HCT116 (cell line): ENCODE measurements at regions not wholly inside any gene's neighbourhood (a gene's known extent, or its start where the extent isn't known, plus 50 kb on each side); places are given as distances from the start of the nearest gene placed in this dataset.

Source experiments
- ATAC-seq: fragments of 200-7000 bp; cut with Tn5 transposase; 2 replicates; pipeline ENCODE4 v1.9.1; 2020; ENCODE audit warnings: mild to moderate bottlenecking, moderate library complexity
- BruUV-seq: library from RNA; stranded (reverse); fragments of 400-500 nt; replicated peaks from 2 replicates; lab custom pipeline; 2021; lab: Mats Ljungman, UMichigan
- CTCF ChIA-PET: fragments of 300-600 bp; sonication (Branson Sonifier 250); formaldehyde crosslinking; loops from one replicate; lab custom pipeline; 2021; ENCODE audit warnings: antibody characterized with exemption; lab: Charles Lee
- POLR2A ChIA-PET: fragments of 300-600, 350-600 bp; sonication (Branson Sonifier 250); formaldehyde crosslinking; loops from one replicate; lab custom pipeline; 2021; ENCODE audit warnings: antibody characterized with exemption; lab: Charles Lee
- RAD21 ChIA-PET, 2 experiments: fragments of 300-600 bp; sonication (Branson Sonifier 250); formaldehyde crosslinking; loops; one replicate each; lab custom pipeline; 2023; ENCODE audit warnings: low total read pairs in 2 of 2; ENCODE audit not compliant: uncharacterized antibody in 2 of 2, unreplicated experiment in 2 of 2, low non-redundant PET in 1 of 2; lab: Charles Lee
- DNase-seq: peaks from one replicate; pipeline ENCODE4 v3.0.0-alpha.2; 2010; ENCODE audit warnings: low read depth, low spot score
- H2AFZ ChIP-seq: fragments of 200-600 bp; shearing (Covaris generic), sonication (generic); 2 replicates; pipeline ENCODE4 v1.6.1; 2017; ENCODE audit warnings: low read depth, mixed run types, mixed read lengths, antibody characterized with exemption, low read length; ENCODE audit not compliant: poor library complexity, severe bottlenecking
- H3K27ac ChIP-seq: 2 replicates; pipeline ENCODE4 v1.5.1; 2012; ENCODE audit warnings: low read depth, low read length
- H3K27me3 ChIP-seq: fragments of 200-600 bp; sonication (generic); 2 replicates; pipeline ENCODE4 v1.6.1; 2016; ENCODE audit warnings: mixed run types, low read length, mixed read lengths; ENCODE audit not compliant: insufficient read depth
- H3K36me3 ChIP-seq, 2 experiments: fragments of 200-500 bp in 1 of 2; fragments of 200-600 bp in 1 of 2; sonication (Bioruptor generic) in 1 of 2; sonication (generic) in 1 of 2; 2 replicates each; pipeline versions ENCODE4 v1.5.1 to v1.6.1; 2014 to 2016; ENCODE audit warnings: low read length in 2 of 2, inconsistent platforms in 1 of 2, mixed read lengths in 1 of 2, mixed run types in 1 of 2; ENCODE audit not compliant: insufficient read depth in 2 of 2, control insufficient read depth in 1 of 2
- H3K4me1 ChIP-seq, 2 experiments: fragments of 200-600 bp in 1 of 2; sonication (generic) in 1 of 2; 2 replicates each; pipeline versions ENCODE4 v1.5.1 to v1.6.1; 2012 to 2017; ENCODE audit warnings: low read length in 2 of 2, inconsistent platforms in 1 of 2, mild to moderate bottlenecking in 1 of 2, mixed read lengths in 1 of 2, mixed run types in 1 of 2, moderate library complexity in 1 of 2; ENCODE audit not compliant: insufficient read depth in 2 of 2, control insufficient read depth in 1 of 2
- H3K4me2 ChIP-seq: fragments of 200-600 bp; sonication (generic); 2 replicates; pipeline ENCODE4 v1.6.1; 2017; ENCODE audit warnings: mixed run types, low read length, mixed read lengths
- H3K4me3 ChIP-seq, 2 experiments: fragments of 200-600 bp in 1 of 2; sonication (generic) in 1 of 2; replicated peaks in 1 of 2; 2 replicates each; pipeline ENCODE4 v1.5.1; 2011 to 2016; ENCODE audit warnings: low read length in 2 of 2, control low read depth in 1 of 2, low read depth in 1 of 2, mild to moderate bottlenecking in 1 of 2, mixed read lengths in 1 of 2, mixed run types in 1 of 2
- H3K79me2 ChIP-seq: fragments of 200-600 bp; sonication (generic); 2 replicates; pipeline ENCODE4 v1.6.1; 2017; ENCODE audit warnings: mild to moderate bottlenecking, mixed run types, low read length, moderate library complexity, mixed read lengths; ENCODE audit not compliant: insufficient read depth
- H3K9ac ChIP-seq: fragments of 200-600 bp; sonication (generic); 2 replicates; pipeline ENCODE4 v1.6.1; 2016; ENCODE audit warnings: low read length, mixed read lengths
- H3K9me2 ChIP-seq: fragments of 200-600 bp; sonication (generic), shearing (Covaris generic); 2 replicates; pipeline ENCODE4 v1.6.1; 2017; ENCODE audit warnings: mixed run types, mild to moderate bottlenecking, moderate library complexity; ENCODE audit not compliant: insufficient read depth
- H3K9me3 ChIP-seq, 2 experiments: fragments of 200-500 bp in 1 of 2; fragments of 200-600 bp in 1 of 2; sonication (Bioruptor generic) in 1 of 2; sonication (generic) in 1 of 2; 2 replicates each; pipeline ENCODE4 v1.6.1; 2014 to 2017; ENCODE audit warnings: low read length in 2 of 2, mixed read lengths in 2 of 2, inconsistent platforms in 1 of 2, low read depth in 1 of 2, mild to moderate bottlenecking in 1 of 2, mixed run types in 1 of 2, moderate library complexity in 1 of 2; ENCODE audit not compliant: control insufficient read depth in 1 of 2, insufficient read depth in 1 of 2
- H4K20me1 ChIP-seq: fragments of 200-600 bp; sonication (generic), shearing (Covaris generic); 2 replicates; pipeline ENCODE4 v1.6.1; 2017; ENCODE audit warnings: mixed run types, mild to moderate bottlenecking, moderate library complexity; ENCODE audit not compliant: insufficient read depth
- ATF3 ChIP-seq: IDR thresholded peaks from 2 replicates; pipeline ENCODE4 v1.6.1; 2012
- CBX3 ChIP-seq: IDR thresholded peaks from 2 replicates; pipeline ENCODE4 v1.6.1; 2012; ENCODE audit warnings: low read depth
- CEBPB ChIP-seq: IDR thresholded peaks from 2 replicates; pipeline ENCODE4 v1.6.1; 2012; ENCODE audit warnings: low read depth
- CTCF ChIP-seq, 3 experiments: fragments of 200-600 bp in 1 of 3; sonication (generic) in 1 of 3; IDR thresholded peaks in 2 of 3; conservative IDR thresholded peaks in 1 of 3; 2 replicates each; pipeline ENCODE4 v1.5.1; 2012 to 2017; ENCODE audit warnings: low read depth in 2 of 3, low read length in 2 of 3, antibody characterized with exemption in 1 of 3, borderline replicate concordance in 1 of 3, control low read depth in 1 of 3, mild to moderate bottlenecking in 1 of 3, mixed read lengths in 1 of 3, mixed run types in 1 of 3, moderate library complexity in 1 of 3; ENCODE audit not compliant: insufficient read depth in 1 of 3
- EGR1 ChIP-seq: IDR thresholded peaks from 2 replicates; pipeline ENCODE4 v1.6.1; 2012; ENCODE audit warnings: low read depth
- ELF1 ChIP-seq: IDR thresholded peaks from 2 replicates; pipeline ENCODE4 v1.6.1; 2012; ENCODE audit warnings: low read depth, borderline replicate concordance
- EZH2 ChIP-seq: fragments of 200-600 bp; sonication (generic); IDR thresholded peaks from 2 replicates; pipeline ENCODE4 v1.6.1; 2017; ENCODE audit warnings: antibody characterized with exemption, mixed run types
- JUND ChIP-seq: IDR thresholded peaks from 2 replicates; pipeline ENCODE4 v1.6.1; 2012
- POLR2A ChIP-seq: IDR thresholded peaks from 2 replicates; pipeline ENCODE4 v1.7.0; 2011; ENCODE audit warnings: borderline replicate concordance; ENCODE audit not compliant: insufficient read depth, insufficient read length; ENCODE audit errors: extremely low read depth
- POLR2AphosphoS5 ChIP-seq: IDR thresholded peaks from 2 replicates; pipeline ENCODE4 v1.6.1; 2011; ENCODE audit warnings: mild to moderate bottlenecking, low read depth, low read length, moderate library complexity
- RAD21 ChIP-seq: IDR thresholded peaks from 2 replicates; pipeline ENCODE4 v1.6.1; 2012; ENCODE audit warnings: low read depth, mild to moderate bottlenecking
- REST ChIP-seq: IDR thresholded peaks from 2 replicates; pipeline ENCODE4 v1.6.1; 2012; ENCODE audit warnings: low read depth
- SIN3A ChIP-seq: IDR thresholded peaks from 2 replicates; pipeline ENCODE4 v1.6.1; 2012; ENCODE audit warnings: low read depth
- SP1 ChIP-seq: IDR thresholded peaks from 2 replicates; pipeline ENCODE4 v1.6.1; 2012; ENCODE audit warnings: low read depth
- SRF ChIP-seq: IDR thresholded peaks from 2 replicates; pipeline ENCODE4 v1.6.1; 2012; ENCODE audit warnings: low read depth
- TCF7L2 ChIP-seq: IDR thresholded peaks from 2 replicates; pipeline ENCODE4 v1.7.0; 2011; ENCODE audit warnings: borderline replicate concordance, inconsistent platforms; ENCODE audit not compliant: insufficient read depth, insufficient read length; ENCODE audit errors: extremely low read depth
- YY1 ChIP-seq: IDR thresholded peaks from 2 replicates; pipeline ENCODE4 v1.6.1; 2011; ENCODE audit warnings: low read length, low read depth, moderate library complexity, mild to moderate bottlenecking; ENCODE audit not compliant: insufficient replicate concordance; ENCODE audit errors: extremely low read depth
- intact Hi-C: fragments of 100-400 bp; cut with micrococcal nuclease; formaldehyde crosslinking; loops from 2 replicates; pipeline ENCODE4 v1.10.0; 2022

GRCh38 chr5:97498657-97499056 is 315.6 kb upstream of the RIOK2 start:
- no peak for ATAC-seq
- intact Hi-C loops = no loop called here
- H3K27me3 ChIP-seq = no peaks in the 10 kb centered on the region
- DNase-seq = no peak
- H3K4me2 ChIP-seq = no peak overlapping the region
- ChIA-PET CTCF (no interaction called here), POLR2A (no interaction called here), RAD21 (no interaction called here)
- H3K4me1 ChIP-seq = no peaks in the 10 kb centered on the region
- no peak overlapping the region for H2AFZ ChIP-seq
- BruUV-seq = no TSS peak
- no peaks in the 10 kb centered on the region for H3K79me2 ChIP-seq
- H3K4me3 ChIP-seq = no peak overlapping the region
- H3K36me3 ChIP-seq = no peaks in the 10 kb centered on the region
- H3K9me3 ChIP-seq = no peaks in the 10 kb centered on the region
- H4K20me1 ChIP-seq = no peaks in the 10 kb centered on the region
- H3K9me2 ChIP-seq = no peaks in the 10 kb centered on the region
- no peak for TF ChIP-seq POLR2A
- no peak for TF ChIP-seq ELF1
- no peak for TF ChIP-seq POLR2AphosphoS5
- H3K9ac ChIP-seq = no peak overlapping the region
- no peak overlapping the region for H3K27ac ChIP-seq

- RAD21 ChIA-PET = no interaction called here
- no peak overlapping the region for H3K9ac ChIP-seq
- no peaks in the 10 kb centered on the region for H3K27me3 ChIP-seq
- H2AFZ ChIP-seq = no peak overlapping the region
- BruUV-seq = no TSS peak
- H3K4me2 ChIP-seq = no peak overlapping the region
- DNase-seq = no peak
- no peaks in the 10 kb centered on the region for H3K4me1 ChIP-seq
- no peak for ATAC-seq
- no peaks in the 10 kb centered on the region for H3K9me2 ChIP-seq
- no peaks in the 10 kb centered on the region for H3K36me3 ChIP-seq
- TF ChIP-seq POLR2AphosphoS5 (no peak), SP1 (no peak), YY1 (no peak), CTCF (IDR thresholded peaks at IDR 0.05 in 2 of 3, conservative IDR thresholded peaks at IDR 0.05 in 1 of 3; ENCODE audit: borderline replicate concordance in 1 of 3, insufficient read depth in 1 of 3, low read depth in 2 of 3, low read length in 2 of 3) (no peak), POLR2A (no peak), ATF3 (no peak), CBX3 (no peak), CEBPB (no peak), RAD21 (no peak), JUND (no peak), EGR1 (no peak), TCF7L2 (no peak), EZH2 (no peak), SIN3A (no peak), REST (no peak), ELF1 (no peak), SRF (no peak)
- no peaks in the 10 kb centered on the region for H4K20me1 ChIP-seq
- H3K79me2 ChIP-seq = no peaks in the 10 kb centered on the region
- POLR2A ChIA-PET = no interaction called here
- no peak overlapping the region for H3K4me3 ChIP-seq
- CTCF ChIA-PET = no interaction called here
- no peaks in the 10 kb centered on the region for H3K9me3 ChIP-seq
- H3K27ac ChIP-seq = no peak overlapping the region
- intact Hi-C loops = no loop called here
These were observed 316.6 kb upstream of the RIOK2 start for GRCh38 chr5:97499605-97500004.
